ENCODE measurements at regions not wholly inside any gene's neighbourhood (a gene's known extent, or its start where the extent isn't known, plus 50 kb on each side); places are given as distances from the start of the nearest gene placed in this dataset.
"Not testable (repeated sequence)": the region's sequence is repeated elsewhere in the genome, so short reads cannot be mapped to it uniquely, and the experiment has no call there.

- DNase-seq, result no peak
These were observed 179.8 kb upstream of the PFKP start for GRCh38 chr10:2887391-2888070.

- DNase-seq, result no peak
These were observed 180.7 kb upstream of the PFKP start for GRCh38 chr10:2886662-2887061.

- DNase-seq, result no peak
These were observed 181.8 kb upstream of the PFKP start for GRCh38 chr10:2885288-2886278.

- not testable (repeated sequence) for DNase-seq
These were observed 183.3 kb upstream of the PFKP start for GRCh38 chr10:2883983-2884540.

GRCh38 chr10:2883238-2883637, 184.1 kb upstream of the PFKP start:
- no peak for DNase-seq

- no peak for DNase-seq
These were observed 184.7 kb upstream of the PFKP start for GRCh38 chr10:2882628-2883027.

GRCh38 chr10:2881720-2882620, 185.4 kb upstream of the PFKP start:
- no peak for DNase-seq

- not testable (repeated sequence) for DNase-seq
These were observed 187.3 kb upstream of the PFKP start for GRCh38 chr10:2880050-2880449.

GRCh38 chr10:2878818-2879217, 188.5 kb upstream of the PFKP start:
- DNase-seq, result no peak

GRCh38 chr10:2876032-2876431, 191.3 kb upstream of the PFKP start:
- no peak for DNase-seq

- no peak for DNase-seq
These were observed 192.4 kb upstream of the PFKP start for GRCh38 chr10:2874963-2875362.

- DNase-seq, result no peak
These were observed 193.6 kb upstream of the PFKP start for GRCh38 chr10:2873769-2874168.

GRCh38 chr10:2871673-2872219, 195.6 kb upstream of the PFKP start:
- no peak for DNase-seq

GRCh38 chr10:2870654-2871053, 196.7 kb upstream of the PFKP start:
- no peak for DNase-seq

- no peak for DNase-seq
These were observed 199.5 kb upstream of the PFKP start for GRCh38 chr10:2867788-2868299.

- no peak for DNase-seq
These were observed 200.8 kb upstream of the PFKP start for GRCh38 chr10:2866569-2866968.

GRCh38 chr10:2861632-2862210, 205.6 kb upstream of the PFKP start:
- no peak for DNase-seq

GRCh38 chr10:2858452-2858851, 208.9 kb upstream of the PFKP start:
- no peak for DNase-seq

GRCh38 chr10:2856598-2856997, 210.8 kb upstream of the PFKP start:
- DNase-seq, result no peak

GRCh38 chr10:2852574-2853323, 214.6 kb upstream of the PFKP start:
- no peak for DNase-seq

- no peak for DNase-seq
These were observed 215.8 kb upstream of the PFKP start for GRCh38 chr10:2851566-2851965.
